Neural cell (in vitro differentiated cells): ENCODE measurements at regions not wholly inside any gene's neighbourhood (a gene's known extent, or its start where the extent isn't known, plus 50 kb on each side); places are given as distances from the start of the nearest gene placed in this dataset.

Experiments used
- H2AFZ ChIP-seq: fragments of 200-600, 300-800 bp; sonication (generic), shearing (Covaris generic); 2 replicates; pipeline ENCODE4 v1.6.0; 2014; ENCODE audit warnings: low read depth, mild to moderate bottlenecking, antibody characterized with exemption, low read length, moderate library complexity
- H3F3A ChIP-seq: fragments of 200-600 bp; shearing (Covaris generic); 2 replicates; pipeline ENCODE4 v1.6.1; 2016; ENCODE audit warnings: mild to moderate bottlenecking, moderate library complexity, mixed read lengths, antibody characterized with exemption, low read length; ENCODE audit not compliant: insufficient read depth, poor library complexity, severe bottlenecking
- H3K27ac ChIP-seq: fragments of 200-600, 300-800 bp; sonication (generic), shearing (Covaris generic); 2 replicates; pipeline ENCODE4 v1.5.1; 2014; ENCODE audit warnings: mild to moderate bottlenecking, low read length, moderate library complexity
- H3K27me3 ChIP-seq: fragments of 300-800, 200-600 bp; sonication (generic), shearing (Covaris generic); 2 replicates; pipeline ENCODE4 v1.6.0; 2014; ENCODE audit warnings: mild to moderate bottlenecking, low read depth, low read length, moderate library complexity; ENCODE audit not compliant: insufficient read depth
- H3K36me3 ChIP-seq: fragments of 300-800, 200-600 bp; sonication (generic), shearing (Covaris generic); 2 replicates; pipeline ENCODE4 v1.5.1; 2014; ENCODE audit warnings: mild to moderate bottlenecking, antibody characterized with exemption, low read length, moderate library complexity; ENCODE audit not compliant: insufficient read depth
- H3K4me2 ChIP-seq: fragments of 300-800, 200-600 bp; sonication (generic), shearing (Covaris generic); 2 replicates; pipeline ENCODE4 v1.6.0; 2014; ENCODE audit warnings: mild to moderate bottlenecking, low read length
- H3K4me3 ChIP-seq: fragments of 300-800, 200-600 bp; sonication (generic), shearing (Covaris generic); 2 replicates; pipeline ENCODE4 v1.5.1; 2014; ENCODE audit warnings: mild to moderate bottlenecking, low read length, moderate library complexity
- H3K79me2 ChIP-seq: fragments of 200-600 bp; shearing (Covaris generic); replicated peaks from 2 replicates; pipeline ENCODE4 v1.6.0; 2014; ENCODE audit warnings: mild to moderate bottlenecking, low read length, moderate library complexity; ENCODE audit not compliant: insufficient read depth
- H3K9ac ChIP-seq: fragments of 300-800, 200-600 bp; sonication (generic), shearing (Covaris generic); 2 replicates; pipeline ENCODE4 v1.6.1; 2016; ENCODE audit warnings: mild to moderate bottlenecking, low read length, mixed read lengths
- H3K9me2 ChIP-seq: fragments of 200-600 bp; shearing (Covaris generic); 2 replicates; pipeline ENCODE4 v1.6.1; 2016; ENCODE audit warnings: mild to moderate bottlenecking, low read length, mixed read lengths; ENCODE audit not compliant: insufficient read depth
- H3K9me3 ChIP-seq: fragments of 200-600, 300-800 bp; sonication (generic), shearing (Covaris generic); 2 replicates; pipeline ENCODE4 v1.6.1; 2016; ENCODE audit warnings: mild to moderate bottlenecking, mixed run types, low read length, moderate library complexity, mixed read lengths
- H4K20me1 ChIP-seq: fragments of 200-600 bp; shearing (Covaris generic); 2 replicates; pipeline ENCODE4 v1.6.1; 2016; ENCODE audit warnings: mild to moderate bottlenecking, mixed run types; ENCODE audit not compliant: insufficient read depth
- CTCF ChIP-seq: fragments of 450-650 bp; IDR thresholded peaks from 2 replicates; pipeline ENCODE4 v1.5.1; 2014; ENCODE audit warnings: antibody characterized with exemption, mild to moderate bottlenecking, moderate library complexity; ENCODE audit not compliant: poor library complexity, severe bottlenecking
- EP300 ChIP-seq: fragments of 450-650 bp; conservative IDR thresholded peaks from 2 replicates; pipeline ENCODE4 v1.6.1; 2014; ENCODE audit warnings: antibody characterized with exemption, mild to moderate bottlenecking, moderate library complexity; ENCODE audit not compliant: poor library complexity, severe bottlenecking
- EZH2 ChIP-seq: fragments of 200-600, 300-800 bp; shearing (Covaris generic), sonication (generic); IDR thresholded peaks from 2 replicates; pipeline ENCODE4 v1.6.1; 2014; ENCODE audit warnings: antibody characterized with exemption, low read length, borderline replicate concordance, mild to moderate bottlenecking; ENCODE audit not compliant: insufficient read depth, poor library complexity, severe bottlenecking
- MXI1 ChIP-seq: fragments of 450-650 bp; conservative IDR thresholded peaks from 2 replicates; pipeline ENCODE4 v1.6.1; 2014; ENCODE audit warnings: antibody characterized with exemption, mild to moderate bottlenecking; ENCODE audit not compliant: poor library complexity, severe bottlenecking
- POLR2AphosphoS5 ChIP-seq: IDR thresholded peaks from 2 replicates; pipeline ENCODE4 v1.6.1; 2012
- RAD21 ChIP-seq: fragments of 450-650 bp; conservative IDR thresholded peaks from 2 replicates; pipeline ENCODE4 v1.6.1; 2014; ENCODE audit warnings: antibody characterized with exemption, mild to moderate bottlenecking, moderate library complexity
- SMC3 ChIP-seq: fragments of 450-650 bp; conservative IDR thresholded peaks from 2 replicates; pipeline ENCODE4 v1.6.1; 2014; ENCODE audit warnings: antibody characterized with exemption, mild to moderate bottlenecking, moderate library complexity; ENCODE audit not compliant: poor library complexity
- TAF1 ChIP-seq: IDR thresholded peaks from 2 replicates; pipeline ENCODE4 v1.6.1; 2012; ENCODE audit warnings: low read depth
- TF ChIP-seq, protein P1 (sequence below): IDR thresholded peaks from 2 replicates; pipeline ENCODE4 v1.6.1; 2012; ENCODE audit warnings: borderline replicate concordance

GRCh38 chr7:81300753-81301152, 381.9 kb upstream of the SEMA3C start:
- Histone ChIP-seq H3K9me2 (no peaks in the 10 kb centered on the region), H3K36me3 (no peaks in the 10 kb centered on the region), H3K4me2 (no peak overlapping the region), H3K9ac (no peak overlapping the region), H3F3A (no peaks in the 10 kb centered on the region), H3K9me3 (no peaks in the 10 kb centered on the region), H3K27me3 (no peaks in the 10 kb centered on the region), H2AFZ (no peak overlapping the region), H4K20me1 (no peaks in the 10 kb centered on the region), H3K79me2 (no peaks in the 10 kb centered on the region), H3K4me3 (no peak overlapping the region), H3K27ac (no peak overlapping the region)
- TF ChIP-seq EP300: no peak

GRCh38 chr7:81299711-81300110, 380.9 kb upstream of the SEMA3C start:
- H2AFZ ChIP-seq: no peak overlapping the region
- no peak overlapping the region for H3K27ac ChIP-seq
- no peak overlapping the region for H3K4me2 ChIP-seq

GRCh38 chr7:81298951-81299666, 380.3 kb upstream of the SEMA3C start:
- no peaks in the 10 kb centered on the region for H3K27me3 ChIP-seq
- H3K4me3 ChIP-seq: no peak overlapping the region
- no peak overlapping the region for H2AFZ ChIP-seq
- H3K79me2 ChIP-seq: no peaks in the 10 kb centered on the region
- H3K4me2 ChIP-seq: no peak overlapping the region
- no peaks in the 10 kb centered on the region for H3K9me3 ChIP-seq
- no peak overlapping the region for H3K27ac ChIP-seq
- H3K9ac ChIP-seq: no peak overlapping the region
- H3F3A ChIP-seq: no peaks in the 10 kb centered on the region
- TF ChIP-seq CTCF (no peak), SMC3 (no peak), POLR2AphosphoS5 (no peak), EP300 (no peak), RAD21 (no peak), MXI1 (no peak), EZH2 (no peak), TAF1 (no peak)
- TF ChIP-seq, protein P1, sequence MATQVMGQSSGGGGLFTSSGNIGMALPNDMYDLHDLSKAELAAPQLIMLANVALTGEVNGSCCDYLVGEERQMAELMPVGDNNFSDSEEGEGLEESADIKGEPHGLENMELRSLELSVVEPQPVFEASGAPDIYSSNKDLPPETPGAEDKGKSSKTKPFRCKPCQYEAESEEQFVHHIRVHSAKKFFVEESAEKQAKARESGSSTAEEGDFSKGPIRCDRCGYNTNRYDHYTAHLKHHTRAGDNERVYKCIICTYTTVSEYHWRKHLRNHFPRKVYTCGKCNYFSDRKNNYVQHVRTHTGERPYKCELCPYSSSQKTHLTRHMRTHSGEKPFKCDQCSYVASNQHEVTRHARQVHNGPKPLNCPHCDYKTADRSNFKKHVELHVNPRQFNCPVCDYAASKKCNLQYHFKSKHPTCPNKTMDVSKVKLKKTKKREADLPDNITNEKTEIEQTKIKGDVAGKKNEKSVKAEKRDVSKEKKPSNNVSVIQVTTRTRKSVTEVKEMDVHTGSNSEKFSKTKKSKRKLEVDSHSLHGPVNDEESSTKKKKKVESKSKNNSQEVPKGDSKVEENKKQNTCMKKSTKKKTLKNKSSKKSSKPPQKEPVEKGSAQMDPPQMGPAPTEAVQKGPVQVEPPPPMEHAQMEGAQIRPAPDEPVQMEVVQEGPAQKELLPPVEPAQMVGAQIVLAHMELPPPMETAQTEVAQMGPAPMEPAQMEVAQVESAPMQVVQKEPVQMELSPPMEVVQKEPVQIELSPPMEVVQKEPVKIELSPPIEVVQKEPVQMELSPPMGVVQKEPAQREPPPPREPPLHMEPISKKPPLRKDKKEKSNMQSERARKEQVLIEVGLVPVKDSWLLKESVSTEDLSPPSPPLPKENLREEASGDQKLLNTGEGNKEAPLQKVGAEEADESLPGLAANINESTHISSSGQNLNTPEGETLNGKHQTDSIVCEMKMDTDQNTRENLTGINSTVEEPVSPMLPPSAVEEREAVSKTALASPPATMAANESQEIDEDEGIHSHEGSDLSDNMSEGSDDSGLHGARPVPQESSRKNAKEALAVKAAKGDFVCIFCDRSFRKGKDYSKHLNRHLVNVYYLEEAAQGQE: no peak
- H4K20me1 ChIP-seq: no peaks in the 10 kb centered on the region
- no peaks in the 10 kb centered on the region for H3K9me2 ChIP-seq
- H3K36me3 ChIP-seq: no peaks in the 10 kb centered on the region

More at GRCh38 chr7:81299711-81300110, 380.9 kb upstream of the SEMA3C start:
- H3K9me2 ChIP-seq: no peaks in the 10 kb centered on the region
- no peak overlapping the region for H3K9ac ChIP-seq
- no peaks in the 10 kb centered on the region for H3F3A ChIP-seq
- no peak overlapping the region for H3K4me3 ChIP-seq
- no peaks in the 10 kb centered on the region for H3K36me3 ChIP-seq
- no peaks in the 10 kb centered on the region for H4K20me1 ChIP-seq
- no peaks in the 10 kb centered on the region for H3K9me3 ChIP-seq
- no peaks in the 10 kb centered on the region for H3K27me3 ChIP-seq
- TF ChIP-seq SMC3: no peak
- no peaks in the 10 kb centered on the region for H3K79me2 ChIP-seq
